ENCODE measurements at regions not wholly inside any gene's neighbourhood (a gene's known extent, or its start where the extent isn't known, plus 50 kb on each side); places are given as distances from the start of the nearest gene placed in this dataset.
"Not testable (repeated sequence)": the region's sequence is repeated elsewhere in the genome, so short reads cannot be mapped to it uniquely, and the experiment has no call there.

GRCh38 chr2:125747165-125747425, 908.9 kb upstream of the GYPC start:
- no peaks in the 10 kb centered on the region for H3K36me3 ChIP-seq (ENCODE audit: control insufficient read depth, insufficient read depth, low read length)
- no peak overlapping the region for H3K27ac ChIP-seq (ENCODE audit: insufficient read depth, low read depth, low read length, poor library complexity, severe bottlenecking)
- no peaks in the 10 kb centered on the region for H3K27me3 ChIP-seq (ENCODE audit: control insufficient read depth, insufficient read depth, low read length, poor library complexity, severe bottlenecking)
- no peak overlapping the region for H3K4me3 ChIP-seq (ENCODE audit: insufficient read depth, low read depth, low read length)
- H3K9me3 ChIP-seq (ENCODE audit: control insufficient read depth, low read length), result peaks cover 2% of the 10 kb centered on the region
- peaks cover 7% of the 10 kb centered on the region for H3K4me1 ChIP-seq (ENCODE audit: control insufficient read depth, insufficient read depth, low read length)

GRCh38 chr2:125756431-125756830, 899.5 kb upstream of the GYPC start:
- Histone ChIP-seq H3K27me3 (ENCODE audit: control insufficient read depth, insufficient read depth, low read length, poor library complexity, severe bottlenecking) (no peaks in the 10 kb centered on the region), H3K4me3 (ENCODE audit: insufficient read depth, low read depth, low read length) (no peak overlapping the region), H3K4me1 (ENCODE audit: control insufficient read depth, insufficient read depth, low read length) (no peaks in the 10 kb centered on the region), H3K36me3 (ENCODE audit: control insufficient read depth, insufficient read depth, low read length) (no peaks in the 10 kb centered on the region), H3K27ac (ENCODE audit: insufficient read depth, low read depth, low read length, poor library complexity, severe bottlenecking) (no peak overlapping the region), H3K9me3 (ENCODE audit: control insufficient read depth, low read length) (no peaks in the 10 kb centered on the region)
- 92 to 96% methylated on average over 4 of the region's 4 CpGs for WGBS, 2 experiments

- WGBS, 2 experiments, result no CpG with 5 or more reads among the region's 1 CpG
Observed at GRCh38 chr2:125796784-125797183, 859.2 kb upstream of the GYPC start.

GRCh38 chr2:125797192-125797591, 858.8 kb upstream of the GYPC start:
- Histone ChIP-seq H3K4me1 (ENCODE audit: control insufficient read depth, insufficient read depth, low read length) (no peaks in the 10 kb centered on the region), H3K27me3 (ENCODE audit: control insufficient read depth, insufficient read depth, low read length, poor library complexity, severe bottlenecking) (no peaks in the 10 kb centered on the region), H3K36me3 (ENCODE audit: control insufficient read depth, insufficient read depth, low read length) (no peaks in the 10 kb centered on the region), H3K4me3 (ENCODE audit: insufficient read depth, low read depth, low read length) (no peak overlapping the region), H3K27ac (ENCODE audit: insufficient read depth, low read depth, low read length, poor library complexity, severe bottlenecking) (no peak overlapping the region), H3K9me3 (ENCODE audit: control insufficient read depth, low read length) (no peaks in the 10 kb centered on the region)
- WGBS, 2 experiments, result 100% methylated on average over 1 of the region's 4 CpGs; no CpG with 5 or more reads in 1 of the 2 experiments

More at GRCh38 chr2:125796784-125797183, 859.2 kb upstream of the GYPC start:
- no peak overlapping the region for H3K27ac ChIP-seq (ENCODE audit: insufficient read depth, low read depth, low read length, poor library complexity, severe bottlenecking)
- no peaks in the 10 kb centered on the region for H3K9me3 ChIP-seq (ENCODE audit: control insufficient read depth, low read length)
- H3K27me3 ChIP-seq (ENCODE audit: control insufficient read depth, insufficient read depth, low read length, poor library complexity, severe bottlenecking), result no peaks in the 10 kb centered on the region
- no peaks in the 10 kb centered on the region for H3K36me3 ChIP-seq (ENCODE audit: control insufficient read depth, insufficient read depth, low read length)
- no peaks in the 10 kb centered on the region for H3K4me1 ChIP-seq (ENCODE audit: control insufficient read depth, insufficient read depth, low read length)
- H3K4me3 ChIP-seq (ENCODE audit: insufficient read depth, low read depth, low read length), result no peak overlapping the region

- no peaks in the 10 kb centered on the region for H3K36me3 ChIP-seq (ENCODE audit: control insufficient read depth, insufficient read depth, low read length)
- no peak overlapping the region for H3K4me3 ChIP-seq (ENCODE audit: insufficient read depth, low read depth, low read length)
- WGBS, 2 experiments, result 94 to 95% methylated on average over 5 of the region's 5 CpGs
- H3K4me1 ChIP-seq (ENCODE audit: control insufficient read depth, insufficient read depth, low read length), result no peaks in the 10 kb centered on the region
- no peaks in the 10 kb centered on the region for H3K27me3 ChIP-seq (ENCODE audit: control insufficient read depth, insufficient read depth, low read length, poor library complexity, severe bottlenecking)
- no peak overlapping the region for H3K27ac ChIP-seq (ENCODE audit: insufficient read depth, low read depth, low read length, poor library complexity, severe bottlenecking)
- no peaks in the 10 kb centered on the region for H3K9me3 ChIP-seq (ENCODE audit: control insufficient read depth, low read length)
Observed at GRCh38 chr2:125822746-125823145, 833.2 kb upstream of the GYPC start.

- 90 to 94% methylated on average over 9 of the region's 9 CpGs for WGBS, 2 experiments
- H3K27me3 ChIP-seq (ENCODE audit: control insufficient read depth, insufficient read depth, low read length, poor library complexity, severe bottlenecking); H3K4me1 ChIP-seq (ENCODE audit: control insufficient read depth, insufficient read depth, low read length); H3K9me3 ChIP-seq (ENCODE audit: control insufficient read depth, low read length); H3K4me3 ChIP-seq (ENCODE audit: insufficient read depth, low read depth, low read length); H3K36me3 ChIP-seq (ENCODE audit: control insufficient read depth, insufficient read depth, low read length); H3K27ac ChIP-seq (ENCODE audit: insufficient read depth, low read depth, low read length, poor library complexity, severe bottlenecking): not testable (repeated sequence)
Observed at GRCh38 chr2:125825781-125826180, 830.2 kb upstream of the GYPC start.

GRCh38 chr2:125837128-125837527, 818.8 kb upstream of the GYPC start:
- 7 to 11% methylated on average over 3 of the region's 3 CpGs for WGBS, 2 experiments
- Histone ChIP-seq H3K36me3 (ENCODE audit: control insufficient read depth, insufficient read depth, low read length) (no peaks in the 10 kb centered on the region), H3K4me1 (ENCODE audit: control insufficient read depth, insufficient read depth, low read length) (peaks cover 17% of the 10 kb centered on the region), H3K27me3 (ENCODE audit: control insufficient read depth, insufficient read depth, low read length, poor library complexity, severe bottlenecking) (no peaks in the 10 kb centered on the region), H3K27ac (ENCODE audit: insufficient read depth, low read depth, low read length, poor library complexity, severe bottlenecking) (peak overlapping the region; percentile 17), H3K4me3 (ENCODE audit: insufficient read depth, low read depth, low read length) (no peak overlapping the region), H3K9me3 (ENCODE audit: control insufficient read depth, low read length) (no peaks in the 10 kb centered on the region)

GRCh38 chr2:125837611-125838010, 818.3 kb upstream of the GYPC start:
- no peak overlapping the region for H3K4me3 ChIP-seq (ENCODE audit: insufficient read depth, low read depth, low read length)

GRCh38 chr2:125839945-125840344, 816.0 kb upstream of the GYPC start:
- no peaks in the 10 kb centered on the region for H3K9me3 ChIP-seq (ENCODE audit: control insufficient read depth, low read length)

More at GRCh38 chr2:125837611-125838010, 818.3 kb upstream of the GYPC start:
- H3K36me3 ChIP-seq (ENCODE audit: control insufficient read depth, insufficient read depth, low read length), result no peaks in the 10 kb centered on the region
- H3K27ac ChIP-seq (ENCODE audit: insufficient read depth, low read depth, low read length, poor library complexity, severe bottlenecking), result peak overlapping the region; percentile 17
- WGBS, 2 experiments, result 81 to 89% methylated on average over 4 to 5 of the region's 5 CpGs
- no peaks in the 10 kb centered on the region for H3K9me3 ChIP-seq (ENCODE audit: control insufficient read depth, low read length)
- no peaks in the 10 kb centered on the region for H3K27me3 ChIP-seq (ENCODE audit: control insufficient read depth, insufficient read depth, low read length, poor library complexity, severe bottlenecking)
- H3K4me1 ChIP-seq (ENCODE audit: control insufficient read depth, insufficient read depth, low read length), result peaks cover 17% of the 10 kb centered on the region

GRCh38 chr2:125842041-125842440, 813.9 kb upstream of the GYPC start:
- Histone ChIP-seq H3K4me1 (ENCODE audit: control insufficient read depth, insufficient read depth, low read length) (peaks cover 14% of the 10 kb centered on the region), H3K4me3 (ENCODE audit: insufficient read depth, low read depth, low read length) (no peak overlapping the region), H3K27ac (ENCODE audit: insufficient read depth, low read depth, low read length, poor library complexity, severe bottlenecking) (no peak overlapping the region), H3K27me3 (ENCODE audit: control insufficient read depth, insufficient read depth, low read length, poor library complexity, severe bottlenecking) (no peaks in the 10 kb centered on the region), H3K36me3 (ENCODE audit: control insufficient read depth, insufficient read depth, low read length) (no peaks in the 10 kb centered on the region), H3K9me3 (ENCODE audit: control insufficient read depth, low read length) (no peaks in the 10 kb centered on the region)
- 86% methylated on average over 1 of the region's 1 CpG; no CpG with 5 or more reads in 1 of the 2 experiments for WGBS, 2 experiments

More at GRCh38 chr2:125839945-125840344, 816.0 kb upstream of the GYPC start:
- Histone ChIP-seq H3K4me3 (ENCODE audit: insufficient read depth, low read depth, low read length) (no peak overlapping the region), H3K27me3 (ENCODE audit: control insufficient read depth, insufficient read depth, low read length, poor library complexity, severe bottlenecking) (no peaks in the 10 kb centered on the region), H3K27ac (ENCODE audit: insufficient read depth, low read depth, low read length, poor library complexity, severe bottlenecking) (no peak overlapping the region), H3K36me3 (ENCODE audit: control insufficient read depth, insufficient read depth, low read length) (no peaks in the 10 kb centered on the region), H3K4me1 (ENCODE audit: control insufficient read depth, insufficient read depth, low read length) (peaks cover 17% of the 10 kb centered on the region)

GRCh38 chr2:125850541-125850940, 805.4 kb upstream of the GYPC start:
- Histone ChIP-seq H3K27ac (ENCODE audit: insufficient read depth, low read depth, low read length, poor library complexity, severe bottlenecking) (no peak overlapping the region), H3K27me3 (ENCODE audit: control insufficient read depth, insufficient read depth, low read length, poor library complexity, severe bottlenecking) (no peaks in the 10 kb centered on the region), H3K9me3 (ENCODE audit: control insufficient read depth, low read length) (no peaks in the 10 kb centered on the region), H3K4me3 (ENCODE audit: insufficient read depth, low read depth, low read length) (no peak overlapping the region), H3K4me1 (ENCODE audit: control insufficient read depth, insufficient read depth, low read length) (no peaks in the 10 kb centered on the region), H3K36me3 (ENCODE audit: control insufficient read depth, insufficient read depth, low read length) (no peaks in the 10 kb centered on the region)
